DOHH2 (cell line): ENCODE measurements at regions not wholly inside any gene's neighbourhood (a gene's known extent, or its start where the extent isn't known, plus 50 kb on each side); places are given as distances from the start of the nearest gene placed in this dataset.

Experiments used
- H3F3A ChIP-seq: fragments of 200-600 bp; sonication (generic), shearing (Covaris generic); 2 replicates; pipeline ENCODE4 v1.6.0; 2016; ENCODE audit warnings: antibody characterized with exemption, mild to moderate bottlenecking; ENCODE audit not compliant: control insufficient read depth, insufficient read depth
- H3K27ac ChIP-seq: fragments of 200-600 bp; sonication (generic); 2 replicates; pipeline ENCODE4 v1.5.1; 2014; ENCODE audit warnings: low read depth, mild to moderate bottlenecking, low read length, moderate library complexity
- H3K27me3 ChIP-seq: fragments of 200-600 bp; sonication (generic); 2 replicates; pipeline ENCODE4 v1.6.1; 2014; ENCODE audit warnings: mild to moderate bottlenecking, low read length, mixed read lengths; ENCODE audit not compliant: control insufficient read depth
- H3K36me3 ChIP-seq: fragments of 200-600 bp; sonication (generic); 2 replicates; pipeline ENCODE4 v1.6.1; 2014; ENCODE audit warnings: mild to moderate bottlenecking, low read length, moderate library complexity, mixed read lengths; ENCODE audit not compliant: control insufficient read depth
- H3K4me1 ChIP-seq: fragments of 200-600 bp; sonication (generic); 2 replicates; pipeline ENCODE4 v1.6.1; 2014; ENCODE audit warnings: mild to moderate bottlenecking, low read length, mixed read lengths; ENCODE audit not compliant: control insufficient read depth
- H3K4me2 ChIP-seq: fragments of 200-600 bp; sonication (generic); 2 replicates; pipeline ENCODE4 v1.6.0; 2014; ENCODE audit warnings: mild to moderate bottlenecking, low read length, moderate library complexity
- H3K4me3 ChIP-seq: fragments of 200-600 bp; sonication (generic); 2 replicates; pipeline ENCODE4 v1.5.1; 2014; ENCODE audit warnings: mild to moderate bottlenecking, low read length, mixed read lengths
- H3K79me2 ChIP-seq: fragments of 200-600 bp; sonication (generic); 2 replicates; pipeline ENCODE4 v1.6.1; 2014; ENCODE audit warnings: mild to moderate bottlenecking, low read length, mixed read lengths; ENCODE audit not compliant: control insufficient read depth
- H3K9me2 ChIP-seq: fragments of 200-600 bp; sonication (generic); replicated peaks from 2 replicates; pipeline ENCODE4 v1.6.1; 2014; ENCODE audit warnings: mild to moderate bottlenecking, low read length, mixed read lengths; ENCODE audit not compliant: control insufficient read depth
- H3K9me3 ChIP-seq: fragments of 200-600 bp; sonication (generic); 2 replicates; pipeline ENCODE4 v1.6.1; 2014; ENCODE audit warnings: antibody characterized with exemption, low read length, mixed read lengths; ENCODE audit not compliant: control insufficient read depth, insufficient read depth
- H4K20me1 ChIP-seq: fragments of 200-600 bp; sonication (generic); 2 replicates; pipeline ENCODE4 v1.6.0; 2014; ENCODE audit warnings: low read depth, mild to moderate bottlenecking, antibody characterized with exemption, low read length, moderate library complexity; ENCODE audit not compliant: control insufficient read depth, insufficient read depth
- EZH2phosphoT487 ChIP-seq: fragments of 200-600 bp; sonication (generic); IDR thresholded peaks from 2 replicates; pipeline ENCODE4 v1.6.1; 2017; ENCODE audit warnings: borderline replicate concordance, mild to moderate bottlenecking, antibody characterized with exemption, low read length, moderate library complexity, mixed read lengths
- TF ChIP-seq, protein P1 (sequence below): fragments of 200-600 bp; sonication (generic); IDR thresholded peaks from one replicate; pipeline ENCODE4 v1.5.1; 2014; ENCODE audit warnings: antibody characterized with exemption, mild to moderate bottlenecking, low read depth, low read length; ENCODE audit not compliant: poor library complexity, severe bottlenecking

DNA sequence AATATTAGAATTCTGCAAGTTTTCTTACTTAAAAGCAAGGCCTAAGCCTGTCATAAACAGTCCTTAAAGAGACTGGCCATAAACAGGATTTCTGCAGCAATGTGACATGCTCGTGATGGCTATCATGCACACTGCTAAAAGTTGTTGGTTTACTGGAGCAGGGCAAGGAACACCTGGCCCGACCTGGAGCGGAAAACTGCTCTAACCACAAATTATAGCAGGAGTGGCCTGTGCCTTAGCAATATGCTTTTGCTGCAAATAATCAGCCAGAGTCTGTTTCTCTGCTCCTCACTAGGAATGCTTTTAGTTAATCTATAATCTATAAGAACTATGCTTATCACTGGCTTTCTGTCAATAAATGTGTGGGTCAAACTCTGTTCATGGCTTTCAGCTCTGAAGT, 322.9 kb upstream of the RPS23 start:
- no peaks in the 10 kb centered on the region for H3K9me3 ChIP-seq
- H3K4me2 ChIP-seq, result no peak overlapping the region
- no peaks in the 10 kb centered on the region for H3K27me3 ChIP-seq
- no peaks in the 10 kb centered on the region for H3K4me1 ChIP-seq
- no peaks in the 10 kb centered on the region for H3K9me2 ChIP-seq
- H3K79me2 ChIP-seq, result no peaks in the 10 kb centered on the region
- H3K27ac ChIP-seq, result no peak overlapping the region
- H3K4me3 ChIP-seq, result no peak overlapping the region
- no peak for TF ChIP-seq EZH2phosphoT487
- TF ChIP-seq, protein P1, sequence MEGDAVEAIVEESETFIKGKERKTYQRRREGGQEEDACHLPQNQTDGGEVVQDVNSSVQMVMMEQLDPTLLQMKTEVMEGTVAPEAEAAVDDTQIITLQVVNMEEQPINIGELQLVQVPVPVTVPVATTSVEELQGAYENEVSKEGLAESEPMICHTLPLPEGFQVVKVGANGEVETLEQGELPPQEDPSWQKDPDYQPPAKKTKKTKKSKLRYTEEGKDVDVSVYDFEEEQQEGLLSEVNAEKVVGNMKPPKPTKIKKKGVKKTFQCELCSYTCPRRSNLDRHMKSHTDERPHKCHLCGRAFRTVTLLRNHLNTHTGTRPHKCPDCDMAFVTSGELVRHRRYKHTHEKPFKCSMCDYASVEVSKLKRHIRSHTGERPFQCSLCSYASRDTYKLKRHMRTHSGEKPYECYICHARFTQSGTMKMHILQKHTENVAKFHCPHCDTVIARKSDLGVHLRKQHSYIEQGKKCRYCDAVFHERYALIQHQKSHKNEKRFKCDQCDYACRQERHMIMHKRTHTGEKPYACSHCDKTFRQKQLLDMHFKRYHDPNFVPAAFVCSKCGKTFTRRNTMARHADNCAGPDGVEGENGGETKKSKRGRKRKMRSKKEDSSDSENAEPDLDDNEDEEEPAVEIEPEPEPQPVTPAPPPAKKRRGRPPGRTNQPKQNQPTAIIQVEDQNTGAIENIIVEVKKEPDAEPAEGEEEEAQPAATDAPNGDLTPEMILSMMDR, result no peak
- no peaks in the 10 kb centered on the region for H3K36me3 ChIP-seq
- H4K20me1 ChIP-seq, result no peaks in the 10 kb centered on the region
- H3F3A ChIP-seq, result no peaks in the 10 kb centered on the region

DNA sequence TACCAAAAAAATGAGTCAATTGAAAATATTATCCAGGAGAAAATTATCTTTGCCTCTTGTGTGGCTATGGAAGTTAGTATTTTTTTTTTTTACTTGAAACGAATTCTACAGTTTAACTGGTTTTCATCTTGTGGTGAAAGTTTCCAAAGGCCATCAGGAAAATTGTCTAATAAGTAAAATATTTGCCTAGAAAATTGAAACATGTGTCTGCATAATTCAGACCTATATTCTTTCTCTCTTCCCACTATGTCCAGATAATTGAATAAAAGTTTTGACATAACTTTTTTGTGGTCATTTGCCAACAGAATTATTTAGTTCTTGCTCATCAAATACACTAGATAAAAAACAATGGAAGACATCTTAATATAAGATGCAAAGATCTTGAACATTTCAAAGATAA, 321.5 kb upstream of the RPS23 start:
- no peak overlapping the region for H3K4me2 ChIP-seq
- H3F3A ChIP-seq, result no peaks in the 10 kb centered on the region
- no peak overlapping the region for H3K27ac ChIP-seq
- no peaks in the 10 kb centered on the region for H3K4me1 ChIP-seq
- no peaks in the 10 kb centered on the region for H3K36me3 ChIP-seq
- no peaks in the 10 kb centered on the region for H4K20me1 ChIP-seq
- TF ChIP-seq EZH2phosphoT487, result no peak
- TF ChIP-seq, protein P1, result no peak
- no peak overlapping the region for H3K4me3 ChIP-seq
- no peaks in the 10 kb centered on the region for H3K9me2 ChIP-seq
- no peaks in the 10 kb centered on the region for H3K27me3 ChIP-seq
- H3K79me2 ChIP-seq, result no peaks in the 10 kb centered on the region
- no peaks in the 10 kb centered on the region for H3K9me3 ChIP-seq

DNA sequence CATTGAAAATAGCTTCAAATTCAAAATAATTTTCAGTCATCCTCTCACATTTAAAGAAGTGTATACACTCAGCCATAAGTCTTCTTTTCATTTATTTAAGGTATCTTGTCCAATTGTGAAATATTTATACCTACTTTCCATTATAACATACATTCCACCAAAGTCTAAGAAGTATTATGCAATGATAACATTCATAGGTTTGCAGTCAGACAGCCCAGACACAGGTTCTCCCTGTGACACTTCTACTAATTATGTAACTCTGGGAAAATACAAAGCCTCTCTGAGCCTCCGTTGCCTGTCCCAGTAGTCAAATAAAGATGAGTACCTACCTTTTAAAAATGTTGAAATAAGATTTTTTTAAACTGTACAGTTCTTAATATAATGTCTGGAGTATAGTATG, 320.9 kb upstream of the RPS23 start:
- Histone ChIP-seq H3K27ac (no peak overlapping the region), H3K4me1 (no peaks in the 10 kb centered on the region), H3K36me3 (no peaks in the 10 kb centered on the region), H4K20me1 (no peaks in the 10 kb centered on the region), H3K4me2 (no peak overlapping the region), H3K79me2 (no peaks in the 10 kb centered on the region), H3F3A (no peaks in the 10 kb centered on the region), H3K9me2 (no peaks in the 10 kb centered on the region), H3K27me3 (no peaks in the 10 kb centered on the region), H3K4me3 (no peak overlapping the region), H3K9me3 (no peaks in the 10 kb centered on the region)
- TF ChIP-seq, protein P1, result no peak
- TF ChIP-seq EZH2phosphoT487, result no peak

DNA sequence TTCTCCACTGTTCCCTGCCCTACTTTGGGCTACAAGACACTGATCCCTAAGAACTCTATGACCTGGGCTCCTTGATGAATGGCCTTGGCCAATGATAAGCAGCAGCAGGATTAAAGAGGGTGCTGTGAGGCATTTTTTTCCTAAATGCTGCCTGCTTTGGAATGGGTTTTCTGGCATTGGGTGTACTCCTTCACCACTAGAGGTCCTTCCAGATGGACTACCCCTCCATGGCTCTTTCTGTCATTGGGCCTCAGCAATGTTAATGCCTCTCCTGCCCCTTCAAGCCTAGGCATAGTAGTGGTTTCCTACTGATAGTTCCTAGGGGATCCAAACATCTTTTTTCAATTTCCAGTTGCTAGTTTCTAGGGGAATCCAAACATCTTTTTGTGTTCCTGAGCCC, 319.3 kb upstream of the RPS23 start:
- Histone ChIP-seq H3K9me3 (no peaks in the 10 kb centered on the region), H3K4me3 (no peak overlapping the region), H3K27me3 (no peaks in the 10 kb centered on the region), H4K20me1 (no peaks in the 10 kb centered on the region), H3K4me2 (no peak overlapping the region), H3K36me3 (no peaks in the 10 kb centered on the region), H3K27ac (no peak overlapping the region), H3K4me1 (no peaks in the 10 kb centered on the region), H3K79me2 (no peaks in the 10 kb centered on the region), H3K9me2 (no peaks in the 10 kb centered on the region), H3F3A (no peaks in the 10 kb centered on the region)
- TF ChIP-seq, protein P1, result no peak
- no peak for TF ChIP-seq EZH2phosphoT487
